CD4-positive, alpha-beta T cell treated with Interleukin-17A for 4 hours (primary cell): ENCODE measurements at regions not wholly inside any gene's neighbourhood (a gene's known extent, or its start where the extent isn't known, plus 50 kb on each side); places are given as distances from the start of the nearest gene placed in this dataset.
A peak's percentile ranks its signal among the peaks of the same experiment; 100 is the strongest.

Source experiments
- DNase-seq: peaks from one replicate; pipeline ENCODE4 v3.0.0-alpha.2; 2020; ENCODE audit warnings: mixed read lengths

- DNase-seq, result no peak
Measured at GRCh38 chr12:91836264-91836663, 309.4 kb downstream of the BTG1 start.

DNA sequence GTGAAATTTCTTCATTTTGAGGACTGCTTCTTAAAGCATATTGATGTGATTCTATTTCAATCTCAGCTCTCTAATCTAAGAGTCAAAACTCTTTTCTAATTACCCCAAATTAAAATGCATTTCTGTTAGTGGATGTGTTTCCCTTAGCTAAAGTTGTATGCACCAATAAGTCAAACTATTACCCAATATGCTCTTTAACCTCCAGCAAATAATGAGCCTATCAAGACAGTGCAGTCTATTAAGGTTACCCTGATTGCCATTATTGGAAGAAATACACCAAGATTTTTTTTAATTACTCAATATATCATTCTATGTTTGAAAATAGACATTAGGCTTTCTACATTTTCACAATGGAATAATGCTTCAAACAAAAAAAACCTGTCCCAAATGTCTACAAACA, 310.0 kb downstream of the BTG1 start:
- no peak for DNase-seq

DNA sequence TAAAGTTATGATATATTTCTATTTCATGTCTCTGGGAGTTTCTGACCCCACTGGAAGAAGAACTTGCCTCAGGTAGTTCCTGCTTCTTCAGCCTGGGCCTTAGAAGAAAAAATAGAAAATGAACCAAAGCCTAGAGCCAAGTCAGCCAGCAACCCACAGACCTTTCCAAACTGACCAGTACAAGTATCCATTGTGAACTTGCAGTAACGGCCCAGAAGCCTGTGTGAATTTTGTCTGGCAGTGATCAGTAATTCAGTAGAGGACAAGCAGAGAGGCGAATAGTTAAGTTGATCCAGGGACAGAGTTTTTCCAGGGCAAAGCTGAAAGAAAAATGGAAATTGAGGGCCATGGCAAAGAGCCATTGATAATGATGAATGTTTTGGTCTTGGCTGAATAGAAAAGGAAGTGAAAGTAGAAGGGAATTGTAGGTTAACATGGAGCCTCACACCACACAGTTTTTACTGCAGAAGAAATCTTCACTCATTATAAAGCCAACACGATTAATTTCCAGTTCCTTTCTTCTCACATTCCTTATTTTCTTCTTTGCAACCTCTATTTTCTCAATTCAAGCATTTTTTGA, 311.8 kb downstream of the BTG1 start:
- DNase-seq, result no peak

GRCh38 chr12:91825999-91826398, 319.6 kb downstream of the BTG1 start:
- DNase-seq, result no peak

- DNase-seq, result no peak
Measured at GRCh38 chr12:91824991-91825390, 320.7 kb downstream of the BTG1 start.

DNA sequence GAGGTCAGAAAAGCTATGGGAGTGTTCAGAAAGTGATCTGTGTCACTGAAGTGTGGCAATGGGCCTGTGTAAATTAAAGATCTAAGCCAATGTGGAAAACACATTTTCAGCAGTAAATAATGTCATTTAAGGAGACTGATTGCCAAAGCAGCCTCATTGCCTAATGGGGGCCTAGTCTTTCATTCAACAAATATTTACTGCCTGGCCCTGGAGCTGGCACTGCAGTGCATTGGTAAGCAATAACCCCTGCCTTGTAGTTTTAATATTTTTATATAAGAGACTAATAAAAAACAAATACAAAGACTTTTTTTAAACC, 326.6 kb downstream of the BTG1 start:
- DNase-seq, result no peak

DNA sequence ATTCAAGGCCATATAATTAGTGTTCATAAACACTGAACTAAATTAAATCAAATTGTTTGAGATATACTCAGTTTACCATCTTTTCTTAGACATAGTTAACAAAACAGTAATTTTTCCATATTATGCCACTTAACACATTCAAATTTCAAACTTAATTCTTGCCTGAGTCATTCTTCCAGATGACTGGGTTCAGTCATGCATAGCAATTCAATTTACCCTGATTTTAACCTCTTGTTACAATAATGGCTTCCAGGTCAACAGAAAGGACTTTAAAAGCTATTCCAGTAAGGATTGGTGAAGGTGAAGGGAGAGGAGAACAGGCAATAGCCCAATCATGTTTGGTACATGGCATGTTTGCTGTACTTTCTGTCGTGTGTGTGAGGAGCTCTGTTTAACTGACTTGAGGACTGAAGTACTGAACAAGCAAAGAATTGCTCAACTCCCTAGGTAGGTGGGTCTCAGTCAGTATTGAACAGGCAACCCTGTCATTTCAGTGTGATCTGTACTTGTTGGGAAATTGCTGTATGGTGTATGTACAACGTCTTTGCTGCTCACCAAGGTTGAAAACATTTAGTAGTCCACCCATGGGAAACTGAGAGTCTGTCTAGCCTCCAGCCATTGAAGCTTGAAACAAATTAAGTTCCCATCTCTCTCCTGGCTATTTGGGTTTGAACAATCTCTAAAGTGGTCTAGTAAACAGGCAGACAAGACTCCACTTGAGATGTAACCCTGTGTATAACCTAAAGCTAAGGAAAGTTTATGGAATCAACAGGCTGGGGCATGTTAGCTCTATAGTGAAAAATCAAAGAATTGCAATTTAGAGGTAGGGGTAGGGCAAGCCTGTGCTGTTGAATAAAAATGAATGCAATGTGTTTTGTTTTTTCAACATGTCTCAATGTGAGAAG, 327.2 kb downstream of the BTG1 start:
- DNase-seq, result no peak

- DNase-seq, result no peak
Measured at GRCh38 chr12:91817517-91817916, 328.1 kb downstream of the BTG1 start.

GRCh38 chr12:91813701-91814100, 331.9 kb downstream of the BTG1 start:
- peak; percentile 42 for DNase-seq

- DNase-seq, result peak; percentile 89
Measured at GRCh38 chr12:91811481-91812287, 334.0 kb downstream of the BTG1 start.

GRCh38 chr12:91810531-91811451, 334.9 kb downstream of the BTG1 start:
- DNase-seq, result no peak

DNA sequence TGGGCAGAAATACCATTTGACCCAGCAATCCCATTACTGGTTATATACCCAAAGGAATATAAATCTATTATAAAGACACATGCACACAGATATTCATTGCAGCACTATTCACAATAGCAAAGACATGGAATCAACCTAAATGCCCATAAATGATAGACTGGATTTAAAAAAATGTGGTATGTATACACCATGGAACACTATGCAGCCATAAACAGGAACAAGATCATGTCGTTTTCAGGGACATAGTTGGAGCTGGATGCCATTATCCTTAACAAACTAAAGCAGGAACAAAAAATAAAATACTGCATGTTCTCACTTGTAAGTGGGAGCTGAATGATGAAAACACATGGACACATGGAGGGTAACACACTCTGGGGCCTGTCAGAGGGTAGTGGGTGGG, 335.6 kb downstream of the BTG1 start:
- DNase-seq, result no peak

DNA sequence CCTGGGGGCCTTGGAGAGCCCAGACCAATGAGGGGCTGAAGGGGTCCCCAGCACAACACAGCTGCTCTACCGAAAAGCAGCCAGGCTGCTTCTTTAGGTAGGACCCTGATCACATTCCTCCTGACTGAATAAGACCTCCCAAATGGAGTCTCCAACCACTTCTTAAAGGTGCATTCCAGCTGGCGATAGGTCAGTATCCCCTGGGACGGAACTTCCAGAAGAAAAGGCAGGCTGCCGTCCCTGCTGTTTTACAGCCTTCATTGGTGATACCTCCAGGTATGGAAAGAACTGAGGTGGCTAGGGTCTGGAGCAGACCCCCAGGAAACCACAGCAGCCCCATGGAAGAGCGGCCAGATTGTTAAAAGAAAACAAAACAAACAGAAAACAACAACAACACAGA, 340.6 kb downstream of the BTG1 start:
- DNase-seq, result no peak

- no peak for DNase-seq
Measured at GRCh38 chr12:91804533-91804932, 341.1 kb downstream of the BTG1 start.

GRCh38 chr12:91801048-91801447, 344.6 kb downstream of the BTG1 start:
- DNase-seq, result no peak

DNA sequence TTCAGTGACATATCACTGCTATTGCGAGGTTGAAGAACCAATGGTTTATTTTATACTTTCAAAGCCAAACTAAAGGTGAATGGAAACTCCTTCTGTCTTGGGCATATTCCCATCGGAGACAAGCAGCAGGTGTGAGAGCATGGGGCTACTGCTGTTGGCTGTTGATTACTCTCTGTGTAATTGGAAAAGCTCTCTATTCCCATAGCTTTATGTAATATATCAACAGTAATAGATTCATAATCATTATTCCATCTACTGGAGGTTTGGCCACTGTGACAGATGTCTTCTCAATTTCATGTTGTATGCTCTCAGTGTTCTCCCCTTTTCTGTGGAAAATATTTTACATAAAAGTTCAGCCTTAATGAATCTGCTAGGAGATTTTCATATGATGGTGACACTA, 352.0 kb downstream of the BTG1 start:
- DNase-seq, result no peak

DNA sequence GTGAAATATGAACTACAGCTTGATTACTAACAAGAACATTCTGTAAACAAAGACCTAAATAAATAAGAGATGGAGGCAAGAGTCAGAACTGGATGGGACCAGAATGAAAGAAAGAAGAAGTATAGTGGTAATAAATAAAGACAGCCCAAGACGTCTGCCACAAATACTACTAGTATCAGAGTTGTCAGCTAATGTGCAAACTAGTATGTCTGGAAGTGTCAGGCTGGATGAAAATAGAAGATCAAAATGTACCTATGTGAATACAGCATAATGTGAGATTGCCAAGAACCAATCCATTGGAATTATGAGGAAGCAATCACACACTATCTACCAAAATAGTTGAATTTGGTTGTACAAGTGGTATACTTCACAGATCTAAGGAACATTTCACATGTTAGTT, 353.0 kb downstream of the BTG1 start:
- no peak for DNase-seq

DNA sequence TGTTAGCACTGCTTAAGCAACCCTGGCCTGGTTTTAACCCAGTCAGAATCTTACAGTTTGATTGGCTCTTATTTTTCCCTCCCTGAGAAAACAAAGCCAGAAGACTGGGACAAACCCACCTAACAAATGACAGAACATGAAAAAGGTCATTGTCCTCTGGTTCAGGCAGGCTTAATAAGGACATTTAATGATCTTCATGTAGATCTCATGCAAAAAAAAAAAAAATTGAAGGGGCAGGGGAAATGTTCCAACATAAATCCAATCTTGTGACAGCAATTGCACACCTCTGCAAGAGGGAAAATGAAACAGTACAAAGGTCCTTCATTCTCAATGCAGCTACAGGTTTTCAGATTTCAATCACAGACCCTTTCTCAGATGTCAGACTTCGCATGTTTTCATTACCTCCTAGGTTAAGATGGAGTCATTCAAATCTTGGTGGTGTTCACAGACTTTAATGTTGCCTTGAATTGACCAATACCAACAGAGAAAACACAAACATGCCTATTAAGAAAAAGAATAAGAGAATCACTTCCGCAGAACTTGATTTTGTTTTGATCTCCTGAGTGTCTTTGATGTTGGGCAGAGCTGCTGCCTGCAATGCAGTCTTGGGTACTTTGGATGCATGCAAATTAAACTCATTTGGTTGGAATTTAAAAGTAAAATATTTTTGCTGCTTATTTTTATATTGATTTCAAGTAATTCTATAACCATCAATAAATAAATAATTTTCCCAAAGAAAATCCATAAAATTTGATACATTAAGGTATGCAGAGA, 359.0 kb downstream of the BTG1 start:
- no peak for DNase-seq

- DNase-seq, result no peak
Measured at GRCh38 chr12:91785655-91786498, 359.8 kb downstream of the BTG1 start.

DNA sequence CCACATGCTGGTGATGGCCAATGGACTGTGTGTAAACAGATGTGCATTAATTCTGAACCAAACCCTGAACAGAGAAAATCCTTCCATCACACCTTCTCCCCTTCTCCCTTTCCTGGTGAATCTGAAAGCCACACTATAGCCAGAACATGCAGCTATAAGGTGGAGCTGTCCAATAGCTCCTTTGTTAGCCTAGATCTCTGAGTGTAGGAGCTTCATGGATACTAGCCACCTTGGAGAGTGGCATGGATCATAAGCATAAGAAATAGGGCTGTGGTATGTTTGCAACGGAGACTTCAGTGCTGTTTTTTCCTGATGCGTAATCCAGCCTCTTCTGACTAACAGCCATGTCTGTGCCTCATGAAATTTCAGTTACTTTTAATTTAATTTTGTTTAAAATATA, 364.5 kb downstream of the BTG1 start:
- no peak for DNase-seq

DNA sequence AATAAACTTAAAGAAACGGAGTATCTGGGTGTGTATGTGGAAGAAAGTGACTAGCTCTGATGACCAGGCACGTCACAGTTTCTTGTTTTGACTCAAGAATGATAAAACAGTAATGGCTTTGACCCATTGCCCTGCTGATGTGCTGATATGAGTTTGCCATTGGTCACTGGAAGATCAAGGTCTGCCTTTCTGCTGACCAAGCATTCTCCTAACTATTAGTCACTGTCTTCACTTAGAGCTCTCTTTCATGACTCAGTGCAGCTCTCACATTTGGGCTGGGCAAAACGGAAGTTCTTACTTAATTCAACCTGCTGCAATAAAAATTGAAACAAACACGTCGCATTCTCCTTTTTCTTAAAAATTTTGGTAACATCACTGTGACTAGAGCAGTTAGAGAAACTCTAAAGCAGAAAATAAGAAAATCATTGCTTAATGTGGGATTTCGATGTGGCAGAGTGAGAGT, 366.7 kb downstream of the BTG1 start:
- peak; percentile 67 for DNase-seq
